HG03039 (cell line): ENCODE measurements at regions not wholly inside any gene's neighbourhood (a gene's known extent, or its start where the extent isn't known, plus 50 kb on each side); places are given as distances from the start of the nearest gene placed in this dataset.
"Not testable (repeated sequence)": the region's sequence is repeated elsewhere in the genome, so short reads cannot be mapped to it uniquely, and the experiment has no call there.

ENCODE experiments used
- ATAC-seq: cut with Tn5 transposase; IDR thresholded peaks from one replicate; pipeline ENCODE4 v1.9.1; 2021; ENCODE audit warnings: mild to moderate bottlenecking, moderate library complexity; ENCODE audit not compliant: unreplicated experiment

DNA sequence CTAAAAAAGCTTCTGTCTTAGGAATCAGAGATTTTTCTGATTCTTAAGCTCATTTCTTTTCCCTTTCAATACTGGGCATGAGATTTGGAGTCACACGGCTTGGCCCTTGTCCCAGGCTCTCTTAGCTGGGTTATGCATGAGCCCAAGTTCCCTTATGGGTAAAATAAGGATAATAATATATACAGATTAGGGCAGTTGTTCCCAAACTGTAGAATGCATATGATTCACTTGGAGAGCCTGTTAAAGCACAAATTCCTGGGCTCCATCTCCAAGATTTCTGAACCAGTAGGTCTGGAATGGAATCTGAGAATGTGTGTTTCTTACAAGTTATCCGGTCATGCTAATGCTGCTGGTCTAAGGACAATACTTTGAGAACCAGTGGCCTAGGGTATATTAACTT, 154.0 kb downstream of the REEP3 start:
- ATAC-seq: no peak

GRCh38 chr10:63677001-63677400, 155.8 kb downstream of the REEP3 start:
- no peak for ATAC-seq

DNA sequence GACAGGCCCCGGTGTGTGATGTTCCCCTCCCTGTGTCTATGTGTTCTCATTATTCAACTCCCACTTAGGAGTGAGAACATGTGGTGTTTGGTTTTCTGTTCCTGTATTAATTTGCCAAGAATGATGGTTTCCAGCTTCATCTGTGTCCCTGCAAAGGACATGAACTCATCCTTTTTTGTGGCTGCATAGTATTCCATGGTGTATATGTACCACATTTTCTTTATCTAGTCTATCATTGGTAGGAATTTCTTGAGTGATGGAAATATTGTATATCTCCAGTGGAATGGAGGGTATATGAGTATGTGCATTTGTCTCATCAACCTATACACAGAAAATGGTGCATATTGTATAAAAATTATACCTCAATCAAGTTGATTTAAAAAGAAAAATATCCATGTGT, 159.3 kb downstream of the REEP3 start:
- not testable (repeated sequence) for ATAC-seq

DNA sequence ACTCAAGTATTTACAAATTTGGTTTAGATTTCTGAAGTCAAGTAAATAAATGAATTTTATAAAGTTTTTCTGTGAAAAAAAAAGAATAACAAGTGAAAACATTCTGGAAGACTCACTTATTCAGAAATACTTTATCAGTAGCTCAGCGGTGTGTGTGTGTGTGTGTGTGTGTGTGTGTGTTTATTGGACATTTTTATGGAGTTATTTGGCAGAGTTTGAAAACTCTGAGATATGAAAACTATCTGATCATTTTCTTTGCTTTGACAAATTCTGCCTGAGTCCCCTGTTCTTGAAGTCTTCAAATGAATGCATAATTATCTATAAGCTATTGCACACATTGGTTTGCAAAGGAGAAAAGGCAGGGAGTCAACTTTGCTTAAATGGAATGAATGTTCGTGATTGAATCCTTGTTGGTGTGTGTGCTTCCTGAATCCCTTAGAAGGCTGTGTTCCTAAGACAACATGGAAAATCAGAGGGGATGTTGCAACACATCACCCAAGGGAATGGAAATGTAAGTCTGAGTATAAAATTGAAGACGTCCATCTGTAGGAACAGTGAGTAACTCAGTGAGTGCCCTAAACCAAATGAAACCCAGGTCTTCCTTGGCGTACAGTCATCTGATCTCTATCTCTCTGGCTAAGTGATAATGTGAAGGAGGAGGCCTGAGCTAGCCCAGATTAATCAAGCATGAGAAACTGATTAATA, 160.9 kb downstream of the REEP3 start:
- no peak for ATAC-seq

- not testable (repeated sequence) for ATAC-seq
Measured at GRCh38 chr10:63682698-63683052, 161.5 kb downstream of the REEP3 start.

DNA sequence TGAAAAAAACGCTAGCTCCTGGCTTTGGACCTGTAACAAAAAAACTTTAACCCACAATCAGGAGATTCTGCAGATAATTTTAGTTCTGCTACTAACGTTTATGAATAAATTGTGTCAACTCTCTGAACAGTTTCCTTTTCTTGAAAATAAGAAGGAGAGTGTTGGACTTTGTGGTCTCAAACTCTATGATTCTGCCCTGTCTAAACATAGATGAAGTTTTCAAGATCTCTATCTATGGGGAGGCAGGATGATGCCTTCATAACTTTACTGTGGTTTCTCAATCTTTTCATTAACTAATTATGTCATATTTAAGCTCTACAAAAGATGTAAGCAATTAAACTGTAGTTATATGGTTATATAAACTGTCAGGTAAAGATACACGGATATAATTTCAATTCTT, 162.0 kb downstream of the REEP3 start:
- no peak for ATAC-seq

GRCh38 chr10:63683686-63684085, 162.5 kb downstream of the REEP3 start:
- ATAC-seq: no peak

DNA sequence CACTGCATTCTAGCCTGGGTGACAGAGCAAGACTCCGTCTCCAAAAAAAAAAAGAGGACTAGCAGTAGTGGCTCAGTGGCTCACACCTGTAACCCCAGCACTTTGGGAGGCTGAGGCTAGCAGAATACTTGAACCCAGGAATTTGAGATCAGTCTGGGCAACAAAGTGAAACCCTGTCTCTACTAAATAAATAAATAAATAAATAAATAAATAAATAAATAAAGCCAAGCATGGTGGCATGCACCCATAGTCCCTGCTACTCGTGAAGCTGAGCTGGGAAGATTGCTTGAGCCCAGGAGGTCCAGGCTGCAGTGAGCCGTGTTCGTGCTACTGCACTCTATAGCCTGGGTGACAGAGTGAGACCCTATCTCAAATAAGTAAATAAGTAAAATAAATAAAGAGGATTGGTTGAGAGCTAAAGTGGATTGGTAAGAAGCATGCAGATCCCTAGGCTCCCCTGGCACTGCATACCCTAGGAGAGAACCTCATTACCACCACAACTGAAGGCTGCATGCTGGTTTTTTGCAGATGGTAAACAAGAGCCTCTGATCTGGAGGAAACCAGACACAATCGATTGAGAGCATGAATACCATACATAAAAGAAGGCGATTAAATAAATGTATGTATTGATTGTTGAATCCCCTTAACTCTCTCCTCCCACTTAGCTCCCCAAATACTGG, 163.2 kb downstream of the REEP3 start:
- ATAC-seq: no peak

DNA sequence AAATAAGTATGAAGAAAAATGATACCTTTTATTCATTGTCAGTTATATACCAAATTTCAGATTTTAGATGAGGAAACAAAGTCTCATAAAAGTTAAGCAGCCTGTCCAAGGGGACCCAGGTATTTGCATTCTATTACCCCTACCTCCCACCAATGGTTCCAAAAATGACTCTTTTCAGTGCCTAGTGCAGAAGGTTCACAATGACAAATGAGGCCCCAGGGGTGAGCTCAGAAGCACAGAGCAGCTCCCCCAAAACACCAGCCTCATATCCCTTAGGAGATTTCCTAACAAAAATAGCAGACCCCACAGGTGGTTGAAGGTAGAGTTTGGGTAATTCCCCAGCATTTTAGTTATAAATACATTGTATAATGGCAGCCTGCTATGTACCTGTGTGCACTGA, 168.6 kb downstream of the REEP3 start:
- peak; percentile 79 for ATAC-seq

DNA sequence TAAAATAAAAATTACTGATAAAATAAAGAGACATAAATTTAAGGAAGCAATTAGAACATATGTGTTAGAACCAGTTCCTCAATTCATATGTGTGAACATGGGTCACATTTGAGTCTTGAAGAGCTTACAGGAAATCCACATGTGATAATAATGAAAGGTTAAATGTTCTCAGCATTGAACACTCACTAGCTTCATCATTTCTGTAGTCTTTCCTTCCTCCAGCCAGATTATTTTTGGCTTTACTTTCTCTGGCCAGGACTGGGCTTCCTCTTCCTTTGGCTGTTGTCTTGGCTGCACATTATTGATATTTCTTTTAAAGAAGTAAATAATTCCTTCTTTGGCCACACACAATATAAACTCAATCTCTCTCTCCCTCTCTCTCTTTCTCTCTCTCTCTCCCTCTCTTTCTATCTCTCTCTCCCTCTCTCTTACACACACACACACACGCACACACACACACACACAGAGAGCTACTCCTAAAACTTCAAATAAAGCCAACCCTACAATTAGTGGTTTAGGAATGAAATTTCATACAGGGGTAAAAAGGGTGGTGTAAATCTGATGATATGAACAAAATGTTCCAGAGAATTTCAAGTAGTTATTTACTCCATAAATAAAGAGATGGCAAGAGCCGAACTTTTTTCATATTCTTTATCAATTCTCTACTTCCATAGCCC, 171.2 kb downstream of the REEP3 start:
- no peak for ATAC-seq

GRCh38 chr10:63693021-63693420, 171.8 kb downstream of the REEP3 start:
- ATAC-seq: not testable (repeated sequence)

GRCh38 chr10:63696205-63696604, 175.0 kb downstream of the REEP3 start:
- ATAC-seq: no peak

DNA sequence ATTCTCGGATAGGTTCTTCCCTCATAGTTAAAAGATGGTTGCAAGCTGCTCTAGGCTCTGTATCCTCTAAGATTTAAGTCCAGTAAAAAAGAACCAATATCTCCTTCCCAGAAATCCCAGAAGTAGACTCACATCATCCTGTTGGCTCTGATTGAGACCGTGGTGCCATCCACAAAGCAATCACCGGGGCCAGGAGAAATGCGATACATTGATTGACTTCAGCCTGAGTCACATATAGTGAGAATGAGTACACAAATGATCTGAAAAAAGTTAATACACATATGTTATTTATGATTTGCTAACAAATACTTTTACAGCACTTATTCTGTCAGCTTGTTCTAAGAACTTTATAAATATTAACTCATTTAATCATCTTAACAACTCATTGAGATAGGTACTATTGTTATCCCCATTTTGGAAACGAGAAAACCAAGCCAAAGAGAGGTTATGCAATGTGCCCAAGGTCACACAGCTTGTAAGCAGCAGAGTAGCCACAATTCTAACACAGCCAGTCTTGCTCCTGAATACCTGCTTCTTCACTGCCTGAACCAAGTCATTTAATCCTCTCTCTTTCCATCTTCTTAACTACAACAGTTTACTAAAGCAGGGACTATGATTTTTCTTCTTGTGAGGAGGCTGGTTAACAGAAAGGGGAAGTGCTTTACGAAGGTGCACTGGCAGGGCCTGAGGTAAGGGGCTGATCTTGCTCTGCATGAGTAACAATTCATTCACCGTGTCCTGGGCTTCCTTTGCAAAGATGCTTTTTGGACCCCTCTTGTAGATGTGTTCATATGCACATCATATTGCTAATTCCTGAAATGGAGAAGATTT, 177.0 kb downstream of the REEP3 start:
- ATAC-seq: peak; percentile 49

- no peak for ATAC-seq
Measured at GRCh38 chr10:63698787-63699150, 177.6 kb downstream of the REEP3 start.

DNA sequence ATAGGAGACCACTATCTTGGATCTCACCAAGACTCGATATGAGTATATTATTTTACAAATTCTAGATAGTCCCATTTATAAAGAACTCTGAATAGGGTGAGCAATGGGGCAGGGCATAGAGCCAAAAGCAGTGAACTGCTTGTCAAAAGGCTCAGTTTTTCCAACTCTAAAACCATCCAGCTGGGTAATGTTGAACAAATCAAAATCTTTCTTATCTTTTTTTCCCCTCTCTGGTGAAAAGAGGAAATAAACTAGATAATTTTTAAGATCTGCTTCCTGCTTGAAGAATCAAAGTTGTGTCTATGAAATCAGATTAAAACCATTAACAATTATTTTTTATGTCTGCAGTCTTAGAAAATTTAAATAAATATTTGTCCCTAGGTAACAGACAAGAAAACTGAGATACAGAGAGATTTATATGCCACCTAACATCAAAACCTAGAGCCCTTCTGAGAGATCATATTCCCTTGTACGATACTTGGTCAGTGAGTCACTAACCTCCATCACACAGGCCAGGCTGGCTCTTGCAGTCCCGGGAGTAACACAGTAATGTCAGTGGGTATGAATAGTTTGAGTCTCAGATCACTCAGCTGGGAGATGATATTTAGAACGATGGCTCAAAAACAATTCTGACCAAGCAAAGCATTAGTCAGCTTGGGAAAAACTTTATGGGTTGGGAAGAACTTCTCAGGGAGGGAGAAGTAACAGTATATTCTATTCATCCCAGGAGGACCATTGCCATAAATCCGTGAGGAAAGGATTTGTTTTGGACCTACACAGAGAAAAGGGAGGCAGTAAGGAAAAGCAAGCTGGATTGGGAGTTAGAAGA, 178.8 kb downstream of the REEP3 start:
- ATAC-seq: no peak

GRCh38 chr10:63700631-63701156, 179.5 kb downstream of the REEP3 start:
- ATAC-seq: no peak

GRCh38 chr10:63702092-63702491, 180.9 kb downstream of the REEP3 start:
- ATAC-seq: no peak

DNA sequence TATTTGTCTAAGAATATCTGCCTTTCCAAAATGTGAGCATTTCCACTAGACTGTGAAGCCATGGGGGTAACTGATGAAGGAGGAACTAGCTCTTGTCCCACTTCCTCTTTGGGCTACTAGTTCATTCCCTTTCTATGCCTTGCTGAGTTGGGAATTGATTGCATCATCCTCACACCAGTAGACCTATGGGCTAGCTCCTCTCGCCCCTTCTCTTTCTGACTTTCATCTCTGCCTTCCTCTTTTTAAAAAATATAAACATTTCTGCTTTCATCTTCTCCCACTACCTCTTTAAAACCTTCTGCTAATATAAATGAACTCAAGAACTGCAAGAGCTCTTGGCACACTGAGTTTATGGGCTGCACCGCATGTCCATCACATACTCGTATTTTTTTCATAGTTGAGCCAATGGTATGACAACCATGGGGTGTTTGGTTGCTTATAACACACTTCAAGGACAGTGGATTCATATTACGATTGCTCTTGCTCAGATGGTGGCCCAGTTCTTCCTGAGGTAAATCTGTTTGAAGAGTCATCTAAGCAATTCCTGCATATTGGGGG, 182.0 kb downstream of the REEP3 start:
- ATAC-seq: no peak

GRCh38 chr10:63703740-63704345, 182.6 kb downstream of the REEP3 start:
- no peak for ATAC-seq
